K562 (cell line): ENCODE measurements at regions not wholly inside any gene's neighbourhood (a gene's known extent, or its start where the extent isn't known, plus 50 kb on each side); places are given as distances from the start of the nearest gene placed in this dataset.

Experiments used
- ATAC-seq: fragments of 200-7000 bp; cut with Tn5 transposase; 3 replicates; pipeline ENCODE4 v1.9.1; 2020; ENCODE audit warnings: moderate library complexity
- BruUV-seq: library from RNA; stranded (reverse); fragments of 400-500 nt; replicated peaks from 2 replicates; lab custom pipeline; 2021; lab: Mats Ljungman, UMichigan
- CTCF ChIA-PET: fragments of 300-600 bp; formaldehyde crosslinking; extraction: SDS; loops from one replicate; lab custom pipeline; 2021; ENCODE audit warnings: low intra/inter-chr PET ratio; lab: Yijun Ruan, JAX
- POLR2A ChIA-PET: fragments of 300-600, 350-650 bp; sonication (Branson Sonifier 250); formaldehyde crosslinking; extraction: SDS; loops from one replicate; lab custom pipeline; 2021; ENCODE audit warnings: antibody characterized with exemption, inconsistent platforms; lab: Yijun Ruan, JAX
- DNase-seq, 4 experiments: peaks; one replicate each; pipeline versions ENCODE4 v3.0.0 to v3.0.0-alpha.2; 2011 to 2018; ENCODE audit warnings: low spot score in 3 of 4, mixed read lengths in 3 of 4; ENCODE audit errors: extremely low read depth in 1 of 4
- FAIRE-seq: peaks from 2 replicates; lab custom pipeline; 2011; peaks lifted over from hg19 to GRCh38; lab: Jason Lieb, UNC
- H2AFZ ChIP-seq: 2 replicates; pipeline ENCODE4 v1.6.0; 2011; ENCODE audit warnings: low read depth, low read length, control low read depth, inconsistent platforms
- H3K27ac ChIP-seq: fragments of 200-600 bp; 3 replicates; pipeline ENCODE4 v1.8.0; 2011; ENCODE audit warnings: low read depth, mild to moderate bottlenecking, control low read depth, inconsistent platforms, low read length, moderate library complexity, mixed read lengths; ENCODE audit errors: extremely low read depth
- H3K27me3 ChIP-seq, 2 experiments: fragments of 300-600 bp in 1 of 2; 2 replicates in 1 of 2; 3 replicates in 1 of 2; pipeline versions ENCODE4 v1.6.0 to v1.8.0; 2011; ENCODE audit warnings: inconsistent platforms in 2 of 2, low read length in 2 of 2, mild to moderate bottlenecking in 1 of 2, mixed read lengths in 1 of 2, moderate library complexity in 1 of 2; ENCODE audit not compliant: control insufficient read depth in 2 of 2, insufficient read depth in 2 of 2
- H3K36me3 ChIP-seq: fragments of 300-600 bp; 3 replicates; pipeline ENCODE4 v1.8.0; 2011; ENCODE audit warnings: mild to moderate bottlenecking, low read length, inconsistent platforms; ENCODE audit not compliant: control insufficient read depth, insufficient read depth
- H3K4me1 ChIP-seq, 2 experiments: fragments of 200-600 bp in 1 of 2; replicated peaks in 1 of 2; 2 replicates in 1 of 2; 3 replicates in 1 of 2; pipeline versions ENCODE4 v1.5.1 to v1.8.0; 2011; ENCODE audit warnings: inconsistent platforms in 2 of 2, low read length in 2 of 2, mild to moderate bottlenecking in 1 of 2, mixed read lengths in 1 of 2, moderate library complexity in 1 of 2; ENCODE audit not compliant: control insufficient read depth in 2 of 2, insufficient read depth in 2 of 2
- H3K4me2 ChIP-seq: 2 replicates; pipeline ENCODE4 v1.6.1; 2011; ENCODE audit warnings: low read length, control low read depth, inconsistent platforms, mixed read lengths; ENCODE audit not compliant: insufficient read depth
- H3K4me3 ChIP-seq: fragments of 200-600 bp; sonication (generic), shearing (Covaris generic); 2 replicates; pipeline ENCODE4 v1.5.1; 2016; ENCODE audit warnings: control low read depth, inconsistent platforms
- H3K79me2 ChIP-seq: fragments of 200-600 bp; 3 replicates; pipeline ENCODE4 v1.8.0; 2011; ENCODE audit warnings: low read length, inconsistent platforms; ENCODE audit not compliant: control insufficient read depth, insufficient read depth
- H3K9ac ChIP-seq, 2 experiments: 2 replicates each; pipeline versions ENCODE4 v1.6.0 to v1.6.1; 2011; ENCODE audit warnings: low read depth in 2 of 2, low read length in 2 of 2, control low read depth in 1 of 2, inconsistent platforms in 1 of 2, mild to moderate bottlenecking in 1 of 2, mixed read lengths in 1 of 2; ENCODE audit not compliant: insufficient read depth in 1 of 2
- H3K9me1 ChIP-seq: one replicate; pipeline ENCODE4 v1.6.0; 2011; ENCODE audit warnings: inconsistent platforms, mild to moderate bottlenecking, low read length, moderate library complexity; ENCODE audit not compliant: control insufficient read depth, insufficient read depth
- H3K9me3 ChIP-seq: replicated peaks from 2 replicates; pipeline ENCODE4 v1.5.1; 2011; ENCODE audit warnings: low read depth, low read length, inconsistent platforms; ENCODE audit not compliant: control insufficient read depth, insufficient read depth
- H4K20me1 ChIP-seq: replicated peaks from 2 replicates; pipeline ENCODE4 v1.6.1; 2011; ENCODE audit warnings: low read length, inconsistent platforms, mixed read lengths; ENCODE audit not compliant: control insufficient read depth, insufficient read depth
- BACH1 ChIP-seq: fragments of 200-800 bp; sonication (Bioruptor generic); IDR thresholded peaks from 2 replicates; pipeline ENCODE4 v1.6.1; 2016; ENCODE audit warnings: missing genetic modification characterization, missing compliant biosample characterization
- CCAR2 ChIP-seq: fragments of 200-400 bp; formaldehyde crosslinking; IDR thresholded peaks from 2 replicates; pipeline ENCODE4 v1.6.1; 2017; ENCODE audit warnings: mild to moderate bottlenecking, low read depth, low read length
- ETV5 ChIP-seq: sonication (generic); formaldehyde crosslinking; IDR thresholded peaks from 2 replicates; pipeline ENCODE4 v1.4.0; 2020; ENCODE audit warnings: low read depth, mild to moderate bottlenecking, missing genetic modification reagents
- HBP1 ChIP-seq: fragments of 450-650 bp; formaldehyde crosslinking; IDR thresholded peaks from 2 replicates; pipeline ENCODE4 v1.4.0; 2022; ENCODE audit warnings: missing genetic modification characterization
- HNRNPK ChIP-seq: fragments of 200-400 bp; formaldehyde crosslinking; IDR thresholded peaks from one replicate; pipeline ENCODE4 v1.6.1; 2018; ENCODE audit warnings: mild to moderate bottlenecking, low read depth, low read length; ENCODE audit not compliant: poor library complexity, severe bottlenecking
- HOXB6 ChIP-seq: fragments of 250-450 bp; sonication (Bioruptor Pico); IDR thresholded peaks from 2 replicates; pipeline ENCODE4 v1.5.1; 2022; ENCODE audit warnings: mild to moderate bottlenecking, borderline replicate concordance
- NELFE ChIP-seq: IDR thresholded peaks from 2 replicates; pipeline ENCODE4 v1.6.1; 2011; ENCODE audit warnings: mild to moderate bottlenecking; ENCODE audit not compliant: insufficient read depth, insufficient read length
- SRSF3 ChIP-seq: fragments of 200-400 bp; formaldehyde crosslinking; IDR thresholded peaks from 2 replicates; pipeline ENCODE4 v1.6.1; 2016; ENCODE audit warnings: mild to moderate bottlenecking, low read length, moderate library complexity; ENCODE audit not compliant: insufficient read depth
- SRSF9 ChIP-seq: fragments of 200-400 bp; formaldehyde crosslinking; IDR thresholded peaks from 2 replicates; pipeline ENCODE4 v1.6.1; 2017; ENCODE audit warnings: low read depth, low read length, borderline replicate concordance
- TOE1 ChIP-seq, 2 experiments: fragments of 450-650 bp in 1 of 2; sonication (generic) in 1 of 2; formaldehyde crosslinking in 1 of 2; IDR thresholded peaks; 2 replicates each; pipeline versions ENCODE4 v1.7.1 to v1.8.0; 2016 to 2022; ENCODE audit warnings: borderline replicate concordance in 2 of 2, mild to moderate bottlenecking in 2 of 2, antibody characterized with exemption in 1 of 2, inconsistent platforms in 1 of 2, low read depth in 1 of 2, missing genetic modification reagents in 1 of 2, moderate library complexity in 1 of 2
- USF1 ChIP-seq: sonication (generic); formaldehyde crosslinking; IDR thresholded peaks from 2 replicates; pipeline ENCODE4 v1.9.0; 2022; ENCODE audit warnings: mild to moderate bottlenecking, missing genetic modification reagents
- ZBTB7A ChIP-seq: IDR thresholded peaks from 2 replicates; pipeline ENCODE4 v1.6.1; 2011; ENCODE audit warnings: low read depth, mild to moderate bottlenecking, low read length, moderate library complexity, borderline replicate concordance; ENCODE audit not compliant: control insufficient read depth
- ZNF354B ChIP-seq: fragments of 250-450 bp; sonication (Bioruptor Pico); IDR thresholded peaks from 2 replicates; pipeline ENCODE4 v1.4.0; 2020
- ZSCAN32 ChIP-seq: fragments of 450-650 bp; formaldehyde crosslinking; IDR thresholded peaks from 2 replicates; pipeline ENCODE4 v1.4.0; 2020; ENCODE audit warnings: mild to moderate bottlenecking, moderate library complexity
- WGBS: fragments of 100-300 bp; shearing (Covaris generic); methylation state at CpG from one replicate; pipeline ENCODE4 v1.1.6; 2016; ENCODE audit warnings: low coverage, mixed read lengths; ENCODE audit not compliant: insufficient coverage; ENCODE audit errors: missing lambda C conversion rate; 5-methylcytosine and 5-hydroxymethylcytosine counted together
- in situ Hi-C: fragments of 300-500 bp; cut with MboI; formaldehyde crosslinking; loops from 4 replicates; pipeline ENCODE4 v1.15.0; 2018; ENCODE audit warnings: inconsistent platforms, mixed read lengths
- intact Hi-C: fragments of 100-400 bp; cut with micrococcal nuclease; formaldehyde crosslinking; loops from 2 replicates; pipeline ENCODE4 v1.14.2; 2022
- TF ChIP-seq, protein P1 (sequence below): fragments of 200-800 bp; sonication (Bioruptor generic); IDR thresholded peaks from 2 replicates; pipeline ENCODE4 v1.6.1; 2017; ENCODE audit warnings: missing genetic modification characterization, missing compliant biosample characterization

DNA sequence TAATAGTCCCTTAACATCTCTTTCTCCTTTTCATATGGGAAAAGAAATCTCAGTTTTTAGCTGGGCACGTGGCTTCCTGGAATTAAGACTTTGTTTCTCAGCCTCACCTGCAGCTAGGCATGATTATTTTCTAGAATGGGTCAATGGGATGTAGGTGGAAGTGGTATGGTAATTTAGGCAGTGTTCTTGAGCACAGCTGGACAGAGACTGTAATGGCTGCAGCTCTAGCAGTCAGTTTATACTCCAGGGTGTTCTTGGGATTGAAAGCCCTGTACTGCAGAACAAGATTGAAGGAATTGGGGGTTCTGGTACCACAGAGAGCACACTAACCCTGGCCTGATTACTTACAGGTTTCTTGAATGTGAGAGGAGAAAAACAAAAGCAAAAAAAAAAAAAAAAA is 455.9 kb upstream of the ZNF608 start (continued):
- TF ChIP-seq HBP1 (CRISPR knock-in tag) (no peak), ZNF354B (no peak), HNRNPK (no peak), CCAR2 (no peak), SRSF3 (no peak), TOE1 (IDR thresholded peaks at IDR 0.05; ENCODE audit: borderline replicate concordance) (no peak), TOE1 (CRISPR knock-in tag; IDR thresholded peaks at IDR 0.05; ENCODE audit: borderline replicate concordance, low read depth) (no peak)
- TF ChIP-seq, protein P1, sequence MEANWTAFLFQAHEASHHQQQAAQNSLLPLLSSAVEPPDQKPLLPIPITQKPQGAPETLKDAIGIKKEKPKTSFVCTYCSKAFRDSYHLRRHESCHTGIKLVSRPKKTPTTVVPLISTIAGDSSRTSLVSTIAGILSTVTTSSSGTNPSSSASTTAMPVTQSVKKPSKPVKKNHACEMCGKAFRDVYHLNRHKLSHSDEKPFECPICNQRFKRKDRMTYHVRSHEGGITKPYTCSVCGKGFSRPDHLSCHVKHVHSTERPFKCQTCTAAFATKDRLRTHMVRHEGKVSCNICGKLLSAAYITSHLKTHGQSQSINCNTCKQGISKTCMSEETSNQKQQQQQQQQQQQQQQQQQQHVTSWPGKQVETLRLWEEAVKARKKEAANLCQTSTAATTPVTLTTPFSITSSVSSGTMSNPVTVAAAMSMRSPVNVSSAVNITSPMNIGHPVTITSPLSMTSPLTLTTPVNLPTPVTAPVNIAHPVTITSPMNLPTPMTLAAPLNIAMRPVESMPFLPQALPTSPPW = no peak

GRCh38 chr5:125202871-125203438 is 456.5 kb upstream of the ZNF608 start:
- Histone ChIP-seq H3K27ac (no peak overlapping the region), H3K9ac (no peak overlapping the region), H3K4me1 (no peaks in the 10 kb centered on the region), H3K9me3 (no peaks in the 10 kb centered on the region), H3K9me1 (no peaks in the 10 kb centered on the region), H3K4me2 (no peak overlapping the region), H4K20me1 (no peaks in the 10 kb centered on the region)
- intact Hi-C loops = no loop called here
- ChIA-PET POLR2A (no interaction called here), CTCF (no interaction called here)
- DNase-seq (no peak), ATAC-seq (no peak), FAIRE-seq (no peak)
- BruUV-seq = no TSS peak
- WGBS = 0% methylated on average over 2 of the region's 2 CpGs
- no peak for TF ChIP-seq ZBTB7A
- TF ChIP-seq BACH1 (tag) = no peak
- TF ChIP-seq ZSCAN32 = no peak
- no peak for TF ChIP-seq NELFE
- TF ChIP-seq HOXB6 (CRISPR knock-in tag) = no peak
- no peak for TF ChIP-seq ETV5
- TF ChIP-seq SRSF9 = no peak
- no peak for TF ChIP-seq USF1 (CRISPR knock-in tag)
- TF ChIP-seq, all 486 proteins: peak for 0
- Histone ChIP-seq H3K79me2 (no peaks in the 10 kb centered on the region), H3K36me3 (no peaks in the 10 kb centered on the region), H3K27me3 (no peaks in the 10 kb centered on the region), H3K4me3 (no peak overlapping the region), H2AFZ (no peak overlapping the region)
- in situ Hi-C loops = no loop called here
